WI38 (cell line): ENCODE measurements at regions not wholly inside any gene's neighbourhood (a gene's known extent, or its start where the extent isn't known, plus 50 kb on each side); places are given as distances from the start of the nearest gene placed in this dataset.

ENCODE experiments used
- H3K4me3 ChIP-seq: 2 replicates; pipeline ENCODE4 v1.5.1; 2011; ENCODE audit warnings: low read depth, mild to moderate bottlenecking, control low read depth, low read length
- TF ChIP-seq, protein P1 (sequence below): IDR thresholded peaks from 2 replicates; pipeline ENCODE4 v1.5.1; 2012; ENCODE audit warnings: low read depth, mild to moderate bottlenecking, control low read depth, low read length

DNA sequence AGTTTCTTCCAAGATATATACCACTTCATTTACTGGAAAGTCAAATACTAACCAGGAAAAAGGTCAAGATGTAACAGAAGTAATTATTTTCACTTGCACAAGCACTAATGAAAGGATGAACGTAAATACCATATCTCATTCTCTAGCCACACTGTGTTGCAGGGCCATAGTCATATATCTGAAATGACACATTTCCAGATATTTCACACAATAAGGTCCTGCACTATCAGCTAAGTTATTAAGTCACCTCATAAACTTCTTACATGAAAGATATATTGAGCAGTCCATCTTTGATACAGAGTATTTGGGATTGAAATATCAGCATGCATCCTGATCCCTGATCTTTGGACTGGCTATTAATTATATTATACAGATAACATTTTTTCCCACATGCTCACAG is 783.3 kb upstream of the MGAT4C start:
- no peak overlapping the region for H3K4me3 ChIP-seq
- TF ChIP-seq, protein P1, sequence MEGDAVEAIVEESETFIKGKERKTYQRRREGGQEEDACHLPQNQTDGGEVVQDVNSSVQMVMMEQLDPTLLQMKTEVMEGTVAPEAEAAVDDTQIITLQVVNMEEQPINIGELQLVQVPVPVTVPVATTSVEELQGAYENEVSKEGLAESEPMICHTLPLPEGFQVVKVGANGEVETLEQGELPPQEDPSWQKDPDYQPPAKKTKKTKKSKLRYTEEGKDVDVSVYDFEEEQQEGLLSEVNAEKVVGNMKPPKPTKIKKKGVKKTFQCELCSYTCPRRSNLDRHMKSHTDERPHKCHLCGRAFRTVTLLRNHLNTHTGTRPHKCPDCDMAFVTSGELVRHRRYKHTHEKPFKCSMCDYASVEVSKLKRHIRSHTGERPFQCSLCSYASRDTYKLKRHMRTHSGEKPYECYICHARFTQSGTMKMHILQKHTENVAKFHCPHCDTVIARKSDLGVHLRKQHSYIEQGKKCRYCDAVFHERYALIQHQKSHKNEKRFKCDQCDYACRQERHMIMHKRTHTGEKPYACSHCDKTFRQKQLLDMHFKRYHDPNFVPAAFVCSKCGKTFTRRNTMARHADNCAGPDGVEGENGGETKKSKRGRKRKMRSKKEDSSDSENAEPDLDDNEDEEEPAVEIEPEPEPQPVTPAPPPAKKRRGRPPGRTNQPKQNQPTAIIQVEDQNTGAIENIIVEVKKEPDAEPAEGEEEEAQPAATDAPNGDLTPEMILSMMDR, result no peak

DNA sequence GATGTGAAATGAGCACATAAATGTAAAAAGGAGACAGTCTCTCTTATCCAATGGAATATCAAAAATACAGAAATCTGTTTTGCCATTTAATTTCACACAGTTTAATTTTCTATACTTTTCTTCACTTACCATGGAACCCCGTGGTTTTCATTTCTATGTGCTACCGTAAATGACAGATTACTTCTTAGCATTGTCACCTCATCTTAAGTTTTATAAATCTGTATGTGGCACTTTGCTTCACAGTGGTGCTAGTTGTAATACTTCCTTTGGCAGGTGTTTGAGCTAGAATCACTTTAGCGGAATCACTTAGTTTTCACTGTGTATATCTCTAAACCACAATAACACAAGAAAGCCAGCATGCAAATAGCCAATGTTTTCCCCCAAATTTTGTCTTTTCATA is 781.9 kb upstream of the MGAT4C start:
- H3K4me3 ChIP-seq, result no peak overlapping the region
- TF ChIP-seq, protein P1, result no peak

DNA sequence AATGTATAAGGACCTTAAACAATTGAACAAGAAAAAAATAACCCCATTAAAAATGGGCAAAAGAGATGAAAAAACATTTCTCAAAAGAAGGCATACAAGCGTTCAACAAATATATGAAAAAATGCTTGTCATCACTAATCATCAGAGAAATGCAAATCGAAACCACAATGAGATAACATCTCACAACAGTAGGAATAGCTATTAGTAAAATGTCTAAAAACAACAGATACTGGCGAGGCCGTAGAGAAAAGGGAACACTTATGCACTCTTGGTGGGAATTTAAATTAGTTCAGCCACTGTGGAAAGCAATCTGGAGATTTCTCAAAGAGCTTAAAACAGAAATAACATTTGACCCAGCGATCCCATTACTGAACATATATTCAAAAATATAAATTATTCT is 769.8 kb upstream of the MGAT4C start:
- H3K4me3 ChIP-seq, result no peak overlapping the region
- TF ChIP-seq, protein P1, result no peak

DNA sequence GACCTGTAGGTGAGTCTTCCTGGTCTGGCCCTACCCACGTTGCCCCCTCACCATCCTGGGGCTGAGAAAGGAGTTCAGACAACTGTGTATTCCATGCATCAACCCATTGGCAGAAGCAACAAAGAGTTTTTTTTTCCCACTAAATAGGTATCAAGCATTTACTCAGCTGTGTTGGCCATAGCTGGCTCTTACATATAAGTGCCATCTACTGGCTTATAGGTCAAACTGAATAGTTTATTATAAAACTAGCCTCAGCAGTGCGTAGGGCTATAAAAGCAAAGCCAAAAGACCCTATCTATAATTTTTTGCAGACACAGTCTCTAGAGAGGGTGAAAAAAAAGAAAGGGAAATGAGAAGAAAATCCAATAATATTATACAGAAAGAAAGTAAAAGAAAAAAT is 765.2 kb upstream of the MGAT4C start:
- TF ChIP-seq, protein P1, result no peak
- no peak overlapping the region for H3K4me3 ChIP-seq

DNA sequence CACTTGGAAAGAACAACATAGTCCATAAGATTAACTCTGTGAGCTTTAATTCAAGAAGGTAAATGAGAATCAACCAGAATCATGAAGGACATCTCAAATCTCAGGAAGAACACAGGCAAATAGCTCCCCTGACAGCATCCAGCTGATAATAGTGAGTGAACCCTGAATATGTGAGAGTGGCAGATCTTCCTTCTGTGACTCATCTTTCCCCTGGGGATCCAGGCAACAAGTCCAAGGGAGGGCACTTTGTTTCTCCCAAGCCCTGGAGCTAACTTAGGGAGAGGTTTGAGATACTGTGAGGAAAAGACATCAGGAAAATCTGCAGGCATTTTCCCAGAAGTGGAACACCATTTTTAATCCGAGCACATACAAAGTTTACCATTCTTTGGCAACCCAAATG is 763.9 kb upstream of the MGAT4C start:
- TF ChIP-seq, protein P1, result no peak
- H3K4me3 ChIP-seq, result no peak overlapping the region

DNA sequence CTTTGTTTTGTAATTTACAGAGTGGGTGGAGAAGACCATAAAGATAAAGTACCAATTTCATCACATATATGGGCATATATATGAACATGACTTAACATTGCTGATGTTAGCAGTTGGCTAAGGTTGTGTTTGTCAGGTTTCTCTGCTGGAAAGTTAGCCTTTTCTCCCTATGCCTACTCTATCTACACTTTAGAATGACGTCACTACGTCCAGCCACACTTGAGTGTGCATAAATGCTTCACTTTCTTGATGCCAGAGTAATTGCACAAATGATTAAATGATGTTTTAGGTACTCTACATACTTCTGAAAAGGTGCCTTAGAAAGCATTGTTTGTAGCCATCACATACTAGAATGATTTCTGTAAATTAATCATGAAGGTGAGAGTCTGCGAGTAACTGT is 759.2 kb upstream of the MGAT4C start:
- no peak overlapping the region for H3K4me3 ChIP-seq
- TF ChIP-seq, protein P1, result no peak

DNA sequence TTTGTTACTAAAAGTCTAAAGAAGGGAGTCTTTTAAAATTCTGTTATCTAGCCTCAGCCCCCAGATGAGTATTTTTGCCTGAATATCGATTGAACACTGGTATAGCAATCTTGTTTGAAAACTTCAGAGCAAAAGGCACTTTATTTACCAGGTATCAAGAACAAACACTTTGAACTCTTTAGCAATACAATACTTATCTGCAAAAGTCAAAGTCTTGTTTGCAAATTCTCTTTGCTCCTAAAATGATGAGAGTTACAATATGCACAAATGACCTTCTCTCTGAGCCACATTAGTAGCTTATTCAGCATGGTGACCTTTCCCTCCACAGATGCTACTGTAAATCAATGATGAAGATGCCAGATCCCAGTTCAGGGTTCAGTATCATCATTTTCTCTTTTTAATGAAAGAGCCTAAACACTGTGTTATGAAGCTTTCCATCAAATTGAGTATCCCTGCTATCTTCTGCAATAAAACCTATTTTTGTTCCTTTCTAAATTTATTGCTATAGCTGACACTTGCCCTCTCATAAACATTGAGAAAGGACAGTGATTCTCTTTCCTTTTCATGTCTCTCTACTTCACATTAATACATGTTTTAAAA is 752.7 kb upstream of the MGAT4C start:
- TF ChIP-seq, protein P1, result no peak
- H3K4me3 ChIP-seq, result no peak overlapping the region
